Loucy (cell line): ENCODE measurements at regions not wholly inside any gene's neighbourhood (a gene's known extent, or its start where the extent isn't known, plus 50 kb on each side); places are given as distances from the start of the nearest gene placed in this dataset.

Experiments
- H2AFZ ChIP-seq: fragments of 200-600 bp; sonication (generic); 2 replicates; pipeline ENCODE4 v1.6.0; 2016; ENCODE audit warnings: antibody characterized with exemption, mild to moderate bottlenecking, low read length, moderate library complexity
- H3F3A ChIP-seq: fragments of 200-600 bp; 2 replicates; pipeline ENCODE4 v1.6.0; 2016; ENCODE audit warnings: antibody characterized with exemption, low read depth, mild to moderate bottlenecking
- H3K27me3 ChIP-seq: fragments of 200-600 bp; sonication (generic); 2 replicates; pipeline ENCODE4 v1.6.1; 2014; ENCODE audit warnings: low read length, mild to moderate bottlenecking; ENCODE audit not compliant: insufficient read depth, poor library complexity, severe bottlenecking
- H3K36me3 ChIP-seq: fragments of 200-600 bp; sonication (generic); 2 replicates; pipeline ENCODE4 v1.6.1; 2016; ENCODE audit warnings: low read length; ENCODE audit not compliant: insufficient read depth
- H3K4me1 ChIP-seq: fragments of 200-600 bp; sonication (generic); 2 replicates; pipeline ENCODE4 v1.5.1; 2014; ENCODE audit warnings: low read length, mild to moderate bottlenecking; ENCODE audit not compliant: insufficient read depth, poor library complexity, severe bottlenecking
- H3K4me2 ChIP-seq: fragments of 200-600 bp; sonication (generic); 2 replicates; pipeline ENCODE4 v1.6.0; 2014; ENCODE audit warnings: antibody characterized with exemption, low read length, low read depth, mild to moderate bottlenecking; ENCODE audit not compliant: poor library complexity, severe bottlenecking
- H3K4me3 ChIP-seq: fragments of 200-600 bp; sonication (generic); 2 replicates; pipeline ENCODE4 v1.5.1; 2014; ENCODE audit warnings: low read length, mild to moderate bottlenecking, mixed read lengths; ENCODE audit not compliant: poor library complexity, severe bottlenecking
- H3K79me2 ChIP-seq: fragments of 200-600 bp; sonication (generic); 2 replicates; pipeline ENCODE4 v1.6.1; 2014; ENCODE audit warnings: low read length; ENCODE audit not compliant: insufficient read depth
- H3K9ac ChIP-seq: fragments of 200-600 bp; sonication (generic); 2 replicates; pipeline ENCODE4 v1.6.0; 2014; ENCODE audit warnings: mild to moderate bottlenecking, low read depth, low read length, moderate library complexity; ENCODE audit not compliant: poor library complexity, severe bottlenecking
- H3K9me2 ChIP-seq: fragments of 200-600 bp; sonication (generic); replicated peaks from 2 replicates; pipeline ENCODE4 v1.6.1; 2016; ENCODE audit warnings: low read depth, low read length, mixed read lengths
- H3K9me3 ChIP-seq: fragments of 200-600 bp; sonication (generic); 2 replicates; pipeline ENCODE4 v1.6.1; 2014; ENCODE audit warnings: mild to moderate bottlenecking, antibody characterized with exemption, low read length, low read depth; ENCODE audit not compliant: insufficient read depth
- H4K20me1 ChIP-seq: fragments of 200-600 bp; sonication (generic); 2 replicates; pipeline ENCODE4 v1.6.0; 2014; ENCODE audit warnings: antibody characterized with exemption, low read length, mild to moderate bottlenecking; ENCODE audit not compliant: insufficient read depth, poor library complexity, severe bottlenecking
- CTCF ChIP-seq: fragments of 200-600 bp; sonication (generic); conservative IDR thresholded peaks from 2 replicates; pipeline ENCODE4 v1.5.1; 2014; ENCODE audit warnings: mild to moderate bottlenecking, antibody characterized with exemption, low read length
- EZH2phosphoT487 ChIP-seq: fragments of 200-600 bp; IDR thresholded peaks from 2 replicates; pipeline ENCODE4 v1.6.1; 2018; ENCODE audit warnings: antibody characterized with exemption, mild to moderate bottlenecking, moderate library complexity, borderline replicate concordance

- TF ChIP-seq CTCF (no peak), EZH2phosphoT487 (no peak)
- Histone ChIP-seq H3F3A (peaks cover 5% of the 10 kb centered on the region; the same call in 1 of the 2 replicates), H3K36me3 (no peaks in the 10 kb centered on the region), H3K4me3 (no peak overlapping the region), H3K4me2 (no peak overlapping the region), H2AFZ (no peak overlapping the region), H3K79me2 (no peaks in the 10 kb centered on the region; the same call in 1 of the 2 replicates), H3K9ac (no peak overlapping the region), H3K9me2 (no peaks in the 10 kb centered on the region), H3K4me1 (peaks cover 29% of the 10 kb centered on the region), H3K9me3 (peaks cover 6% of the 10 kb centered on the region; the same call in 1 of the 2 replicates), H3K27me3 (peaks cover 3% of the 10 kb centered on the region), H4K20me1 (no peaks in the 10 kb centered on the region)
Observed at GRCh38 chr7:155201325-155202087, 96.2 kb upstream of the INSIG1 start.

GRCh38 chr7:155202106-155202871 is 95.4 kb upstream of the INSIG1 start:
- Histone ChIP-seq H3K27me3 (no peaks in the 10 kb centered on the region), H3K4me2 (peak overlapping the region; percentile 72), H3K4me1 (peaks cover 36% of the 10 kb centered on the region), H3K36me3 (no peaks in the 10 kb centered on the region), H3K9me3 (no peaks in the 10 kb centered on the region), H3K9ac (peak overlapping the region; percentile 93), H3K4me3 (no peak overlapping the region), H3F3A (peaks cover 5% of the 10 kb centered on the region; the same call in 1 of the 2 replicates), H3K79me2 (no peaks in the 10 kb centered on the region; the same call in 1 of the 2 replicates), H4K20me1 (no peaks in the 10 kb centered on the region), H3K9me2 (no peaks in the 10 kb centered on the region), H2AFZ (no peak overlapping the region; the same call in 1 of the 2 replicates)
- no peak for TF ChIP-seq CTCF
- no peak for TF ChIP-seq EZH2phosphoT487

- Histone ChIP-seq H3K36me3 (no peaks in the 10 kb centered on the region), H3K27me3 (no peaks in the 10 kb centered on the region), H3K4me1 (peaks cover 38% of the 10 kb centered on the region), H3F3A (peaks cover 5% of the 10 kb centered on the region; the same call in 1 of the 2 replicates), H3K9ac (peak overlapping the region; percentile 93), H2AFZ (peak overlapping the region; percentile 20; the same call in 1 of the 2 replicates), H3K9me3 (no peaks in the 10 kb centered on the region), H3K4me2 (peak overlapping the region; percentile 72), H3K79me2 (no peaks in the 10 kb centered on the region; the same call in 1 of the 2 replicates), H3K4me3 (no peak overlapping the region), H4K20me1 (no peaks in the 10 kb centered on the region), H3K9me2 (no peaks in the 10 kb centered on the region)
- TF ChIP-seq EZH2phosphoT487 (no peak), CTCF (no peak)
Observed at GRCh38 chr7:155203059-155203881, 94.4 kb upstream of the INSIG1 start.
